ENCODE measurements at regions not wholly inside any gene's neighbourhood (a gene's known extent, or its start where the extent isn't known, plus 50 kb on each side); places are given as distances from the start of the nearest gene placed in this dataset.

DNA sequence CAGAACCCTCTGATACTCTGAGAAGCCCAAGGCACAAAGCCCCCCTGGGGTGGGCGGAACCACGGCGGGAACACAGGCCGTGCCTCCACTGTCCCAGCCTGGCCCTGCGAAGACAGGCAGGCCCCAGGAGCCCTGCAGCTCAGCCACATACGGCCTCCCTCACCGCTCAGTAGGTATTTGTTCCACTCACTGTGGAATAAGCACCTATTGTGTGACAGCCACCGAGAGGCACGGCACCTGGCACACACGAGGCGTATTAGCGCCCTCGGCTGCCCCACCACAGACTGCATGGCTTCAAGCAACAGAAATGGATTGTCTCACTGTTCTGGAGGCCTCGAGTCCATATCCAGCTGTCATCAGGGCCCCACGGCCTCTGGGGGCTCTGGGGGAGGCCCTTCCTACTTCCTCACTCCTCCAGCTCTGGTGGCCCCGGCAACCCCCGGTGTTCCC lies 66.3 kb downstream of the NCOR2 start:
- TF ChIP-seq, protein P1, sequence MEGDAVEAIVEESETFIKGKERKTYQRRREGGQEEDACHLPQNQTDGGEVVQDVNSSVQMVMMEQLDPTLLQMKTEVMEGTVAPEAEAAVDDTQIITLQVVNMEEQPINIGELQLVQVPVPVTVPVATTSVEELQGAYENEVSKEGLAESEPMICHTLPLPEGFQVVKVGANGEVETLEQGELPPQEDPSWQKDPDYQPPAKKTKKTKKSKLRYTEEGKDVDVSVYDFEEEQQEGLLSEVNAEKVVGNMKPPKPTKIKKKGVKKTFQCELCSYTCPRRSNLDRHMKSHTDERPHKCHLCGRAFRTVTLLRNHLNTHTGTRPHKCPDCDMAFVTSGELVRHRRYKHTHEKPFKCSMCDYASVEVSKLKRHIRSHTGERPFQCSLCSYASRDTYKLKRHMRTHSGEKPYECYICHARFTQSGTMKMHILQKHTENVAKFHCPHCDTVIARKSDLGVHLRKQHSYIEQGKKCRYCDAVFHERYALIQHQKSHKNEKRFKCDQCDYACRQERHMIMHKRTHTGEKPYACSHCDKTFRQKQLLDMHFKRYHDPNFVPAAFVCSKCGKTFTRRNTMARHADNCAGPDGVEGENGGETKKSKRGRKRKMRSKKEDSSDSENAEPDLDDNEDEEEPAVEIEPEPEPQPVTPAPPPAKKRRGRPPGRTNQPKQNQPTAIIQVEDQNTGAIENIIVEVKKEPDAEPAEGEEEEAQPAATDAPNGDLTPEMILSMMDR (IDR thresholded peaks at IDR 0.05; ENCODE audit: low read depth, low read length, poor library complexity, severe bottlenecking), result no peak
- TF ChIP-seq EZH2phosphoT487 (IDR thresholded peaks at IDR 0.05; ENCODE audit: borderline replicate concordance, low read length), result no peak
